ENCODE measurements at regions not wholly inside any gene's neighbourhood (a gene's known extent, or its start where the extent isn't known, plus 50 kb on each side); places are given as distances from the start of the nearest gene placed in this dataset.

DNA sequence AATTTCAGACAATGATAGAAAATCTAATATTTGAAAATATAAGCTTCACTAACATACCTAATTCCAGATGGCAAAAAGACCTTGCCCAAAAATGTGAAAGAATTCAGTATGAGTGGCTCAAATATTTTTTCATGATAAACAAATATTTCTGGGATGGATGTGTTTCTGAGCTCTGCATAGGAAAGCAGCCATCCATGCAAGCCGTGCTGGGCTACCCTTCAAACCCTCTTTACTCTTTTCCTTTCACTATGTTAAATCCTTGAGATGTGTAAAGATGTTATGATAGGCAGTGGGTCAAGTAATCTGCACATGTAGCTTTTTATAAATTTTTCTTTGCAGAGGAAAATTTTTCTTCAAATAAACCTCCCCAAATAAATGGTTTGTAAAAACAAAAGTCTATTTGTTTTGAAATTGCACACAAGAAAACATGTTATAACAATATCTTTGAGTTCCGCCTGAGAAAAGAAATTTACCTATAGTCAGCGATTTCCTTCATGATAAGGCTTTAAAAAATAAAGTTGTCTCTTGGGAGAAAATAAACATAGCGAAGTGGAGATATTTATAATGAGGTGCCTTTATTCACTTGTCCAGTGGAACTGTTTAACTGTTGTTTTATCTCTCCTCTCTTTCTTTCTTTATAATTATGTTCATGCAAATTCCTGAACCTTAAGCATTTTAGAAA is 154.3 kb upstream of the PITX1 start:
- POLR2A ChIA-PET = no interaction called here
- CTCF ChIA-PET = interaction anchor here (1.1 to 1.5 kb wide), 5 partner anchors 9 to 145 kb away, joined by 3 to 5 read pairs (median 3); no protein-coding TSS in a partner anchor
- TF ChIP-seq MAFK (IDR thresholded peaks at IDR 0.05; ENCODE audit: partially characterized antibody) (peak; percentile 93), NFE2L2 (conservative IDR thresholded peaks at IDR 0.05; ENCODE audit: low read length) (no peak)
- 80% methylated on average over 4 of the region's 4 CpGs for WGBS (ENCODE audit: missing lambda C conversion rate)
- peaks cover 5% of the 10 kb centered on the region; the same call in 2 of the 3 replicates for H3K4me1 ChIP-seq
- ATAC-seq = no peak
- FAIRE-seq = no peak
- no peaks in the 10 kb centered on the region for H3K9me3 ChIP-seq
- no peak overlapping the region for H3K4me3 ChIP-seq
- no peak overlapping the region for H3K27ac ChIP-seq
- no peak overlapping the region for H3K4me2 ChIP-seq
- DNase-seq (ENCODE audit: low read depth in 1 of 2, low spot score in 1 of 2) = no peak

DNA sequence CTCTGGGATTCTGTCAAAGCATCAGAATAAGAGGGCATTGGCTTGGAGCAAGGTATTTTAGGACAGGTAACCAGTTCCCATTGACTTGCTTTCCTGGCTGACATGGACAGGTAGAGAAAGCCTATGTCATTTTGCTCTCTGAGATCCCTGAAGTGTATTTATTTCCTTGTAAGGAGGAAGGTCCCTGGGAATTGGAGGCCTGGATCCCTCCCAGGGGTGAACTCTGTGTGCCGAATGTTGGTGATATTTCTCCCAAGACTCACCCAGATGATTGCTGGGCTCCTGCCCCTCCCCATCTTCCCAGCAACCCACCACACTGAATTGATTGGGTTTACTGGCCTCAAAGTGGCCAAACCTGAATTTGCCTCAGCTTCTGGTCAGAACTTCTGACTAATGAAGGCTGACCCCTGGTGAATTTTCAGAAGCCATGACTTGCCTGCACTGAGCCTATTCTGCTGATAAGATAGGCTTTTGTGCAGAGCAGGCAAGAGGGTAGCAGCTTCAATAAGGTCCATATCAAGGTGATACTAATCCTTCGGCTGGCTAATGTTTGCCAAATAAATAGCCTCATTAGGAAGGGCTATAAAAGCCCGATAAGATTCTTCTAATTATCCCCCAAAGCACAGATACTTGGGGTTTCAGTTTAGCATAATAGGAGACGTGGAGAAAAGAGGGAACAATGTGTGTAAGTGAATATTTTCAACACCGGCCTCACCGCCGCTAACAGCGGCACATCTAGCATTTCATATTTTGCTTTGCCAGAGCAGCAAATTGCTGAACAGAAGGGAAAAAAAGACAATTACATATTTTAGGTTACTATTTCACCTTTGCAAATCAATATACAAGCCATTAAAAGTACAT is 152.9 kb upstream of the PITX1 start:
- peak overlapping the region in 1 of 2 experiments; percentile 29; a peak in 1 of 6 replicates for H3K27ac ChIP-seq
- no peak for ATAC-seq

DNA sequence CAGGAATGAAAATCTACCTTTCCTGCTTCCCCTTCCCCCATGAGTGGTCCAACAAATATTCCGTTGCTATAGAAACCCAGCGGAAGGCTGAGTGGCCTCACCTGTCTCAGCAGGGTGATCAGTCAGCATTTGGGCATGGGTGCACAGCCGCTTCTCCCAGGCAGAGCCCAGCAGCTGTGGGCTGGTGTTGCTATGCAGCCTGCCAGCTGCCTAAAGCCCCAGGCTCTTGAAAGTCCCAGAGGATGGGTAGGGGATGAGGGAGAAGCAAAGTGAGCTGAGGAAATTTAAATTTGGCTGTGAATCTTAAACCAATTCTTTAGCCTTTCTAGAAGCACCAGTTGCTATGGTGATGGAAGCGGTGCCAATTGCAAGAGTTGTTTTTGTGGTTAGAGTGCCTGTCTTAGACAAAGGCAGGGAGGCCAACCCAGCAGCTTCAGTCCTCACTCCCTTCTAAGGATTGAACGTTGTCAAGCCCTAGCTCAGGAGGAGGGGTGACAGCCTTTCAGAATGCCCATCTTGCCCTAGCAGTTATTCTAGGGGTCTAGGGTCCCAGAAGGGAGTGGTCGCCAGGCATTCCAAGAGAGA is 151.5 kb upstream of the PITX1 start:
- FAIRE-seq (no peak), ATAC-seq (no peak)
- WGBS (ENCODE audit: missing lambda C conversion rate) = 87% methylated on average over 6 of the region's 6 CpGs

More for the DNA sequence above, 152.9 kb upstream of the PITX1 start:
- FAIRE-seq (no peak), DNase-seq (ENCODE audit: low read depth in 1 of 2, low spot score in 1 of 2) (peak in 1 of 2 experiments; percentile 25)
- no peak overlapping the region for H3K4me3 ChIP-seq
- H3K4me1 ChIP-seq = peaks cover 4% of the 10 kb centered on the region; the same call in 1 of the 3 replicates
- WGBS (ENCODE audit: missing lambda C conversion rate) = 84% methylated on average over 8 of the region's 8 CpGs
- no peaks in the 10 kb centered on the region for H3K9me3 ChIP-seq
- ChIA-PET CTCF (interaction anchor here (0.9 to 2.9 kb wide), 8 partner anchors 8 to 277 kb away, joined by 3 to 11 read pairs (median 3); no protein-coding TSS in a partner anchor), POLR2A (no interaction called here)
- TF ChIP-seq RAD21 (conservative IDR thresholded peaks at IDR 0.05 in 1 of 2, IDR thresholded peaks at IDR 0.05 in 1 of 2) = peak in 1 of 2 experiments; percentile 48; a peak in 3 of 5 replicates
- TF ChIP-seq TP53 (CRISPR knock-in tag; IDR thresholded peaks at IDR 0.05) = no peak
- peak; percentile 32; the same call in 1 of the 3 replicates for TF ChIP-seq SMC3 (IDR thresholded peaks at IDR 0.05)
- H3K4me2 ChIP-seq = no peak overlapping the region

DNA sequence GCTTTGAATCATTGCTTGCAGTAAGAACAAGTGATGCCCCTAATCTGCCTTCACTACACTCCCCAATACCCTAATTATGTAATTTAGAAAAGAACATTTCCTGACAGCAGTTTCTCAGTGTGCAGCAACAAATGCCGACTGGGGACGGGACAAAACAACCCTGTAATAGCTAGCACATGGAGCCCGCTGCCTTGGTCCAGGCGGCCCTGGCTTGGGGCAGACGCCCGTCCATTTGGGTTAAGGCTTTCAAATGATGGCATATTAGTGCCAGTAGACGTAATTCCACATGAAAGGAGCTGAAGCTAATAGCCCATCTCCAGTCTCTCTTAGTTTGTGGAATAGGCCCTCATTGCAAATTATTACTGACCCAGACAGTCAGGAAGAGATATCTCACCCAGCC is 150.6 kb upstream of the PITX1 start:
- H3K4me3 ChIP-seq = no peak overlapping the region
- H3K4me2 ChIP-seq = no peak overlapping the region
- no peak overlapping the region for H3K27ac ChIP-seq
- no peaks in the 10 kb centered on the region for H3K4me1 ChIP-seq
- ChIA-PET CTCF (interaction anchor here (1.2 kb wide), 1 partner anchor 280 kb away, joined by 4 read pairs; the partner anchor contains the start of gene PCBD2), POLR2A (no interaction called here)
- no peak for DNase-seq (ENCODE audit: low read depth in 1 of 2, low spot score in 1 of 2)
- no peak for FAIRE-seq
- H3K9me3 ChIP-seq = no peaks in the 10 kb centered on the region
- no peak for ATAC-seq
- TF ChIP-seq NPAS2 (CRISPR knock-in tag; IDR thresholded peaks at IDR 0.05; ENCODE audit: borderline replicate concordance) (no peak), EHF (CRISPR knock-in tag; IDR thresholded peaks at IDR 0.05) (no peak), MAFK (IDR thresholded peaks at IDR 0.05; ENCODE audit: partially characterized antibody) (no peak), POLR2A (IDR thresholded peaks at IDR 0.05; ENCODE audit: low read length) (no peak), TFCP2L1 (CRISPR knock-in tag; IDR thresholded peaks at IDR 0.05) (no peak), CBX8 (IDR thresholded peaks at IDR 0.05) (no peak)
- TF ChIP-seq, protein P1, sequence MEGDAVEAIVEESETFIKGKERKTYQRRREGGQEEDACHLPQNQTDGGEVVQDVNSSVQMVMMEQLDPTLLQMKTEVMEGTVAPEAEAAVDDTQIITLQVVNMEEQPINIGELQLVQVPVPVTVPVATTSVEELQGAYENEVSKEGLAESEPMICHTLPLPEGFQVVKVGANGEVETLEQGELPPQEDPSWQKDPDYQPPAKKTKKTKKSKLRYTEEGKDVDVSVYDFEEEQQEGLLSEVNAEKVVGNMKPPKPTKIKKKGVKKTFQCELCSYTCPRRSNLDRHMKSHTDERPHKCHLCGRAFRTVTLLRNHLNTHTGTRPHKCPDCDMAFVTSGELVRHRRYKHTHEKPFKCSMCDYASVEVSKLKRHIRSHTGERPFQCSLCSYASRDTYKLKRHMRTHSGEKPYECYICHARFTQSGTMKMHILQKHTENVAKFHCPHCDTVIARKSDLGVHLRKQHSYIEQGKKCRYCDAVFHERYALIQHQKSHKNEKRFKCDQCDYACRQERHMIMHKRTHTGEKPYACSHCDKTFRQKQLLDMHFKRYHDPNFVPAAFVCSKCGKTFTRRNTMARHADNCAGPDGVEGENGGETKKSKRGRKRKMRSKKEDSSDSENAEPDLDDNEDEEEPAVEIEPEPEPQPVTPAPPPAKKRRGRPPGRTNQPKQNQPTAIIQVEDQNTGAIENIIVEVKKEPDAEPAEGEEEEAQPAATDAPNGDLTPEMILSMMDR (IDR thresholded peaks at IDR 0.05) = no peak
- TF ChIP-seq, protein P2, sequence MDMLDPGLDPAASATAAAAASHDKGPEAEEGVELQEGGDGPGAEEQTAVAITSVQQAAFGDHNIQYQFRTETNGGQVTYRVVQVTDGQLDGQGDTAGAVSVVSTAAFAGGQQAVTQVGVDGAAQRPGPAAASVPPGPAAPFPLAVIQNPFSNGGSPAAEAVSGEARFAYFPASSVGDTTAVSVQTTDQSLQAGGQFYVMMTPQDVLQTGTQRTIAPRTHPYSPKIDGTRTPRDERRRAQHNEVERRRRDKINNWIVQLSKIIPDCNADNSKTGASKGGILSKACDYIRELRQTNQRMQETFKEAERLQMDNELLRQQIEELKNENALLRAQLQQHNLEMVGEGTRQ (IDR thresholded peaks at IDR 0.05) = no peak
- 87% methylated on average over 7 of the region's 7 CpGs for WGBS (ENCODE audit: missing lambda C conversion rate)

More for the DNA sequence above, 151.5 kb upstream of the PITX1 start:
- H3K9me3 ChIP-seq = no peaks in the 10 kb centered on the region
- CTCF ChIA-PET = interaction anchor here (0.9 to 2.9 kb wide), 4 partner anchors 126 to 281 kb away, joined by 3 to 11 read pairs (median 4); partner anchors contain the start of gene PCBD2
- no peak overlapping the region for H3K4me2 ChIP-seq
- TF ChIP-seq EHF (CRISPR knock-in tag; IDR thresholded peaks at IDR 0.05) = no peak
- TF ChIP-seq HOXA7 (CRISPR knock-in tag; IDR thresholded peaks at IDR 0.05) = no peak
- no peak for TF ChIP-seq RCOR1 (IDR thresholded peaks at IDR 0.05; ENCODE audit: low read depth, low read length)
- TF ChIP-seq, protein P3, sequence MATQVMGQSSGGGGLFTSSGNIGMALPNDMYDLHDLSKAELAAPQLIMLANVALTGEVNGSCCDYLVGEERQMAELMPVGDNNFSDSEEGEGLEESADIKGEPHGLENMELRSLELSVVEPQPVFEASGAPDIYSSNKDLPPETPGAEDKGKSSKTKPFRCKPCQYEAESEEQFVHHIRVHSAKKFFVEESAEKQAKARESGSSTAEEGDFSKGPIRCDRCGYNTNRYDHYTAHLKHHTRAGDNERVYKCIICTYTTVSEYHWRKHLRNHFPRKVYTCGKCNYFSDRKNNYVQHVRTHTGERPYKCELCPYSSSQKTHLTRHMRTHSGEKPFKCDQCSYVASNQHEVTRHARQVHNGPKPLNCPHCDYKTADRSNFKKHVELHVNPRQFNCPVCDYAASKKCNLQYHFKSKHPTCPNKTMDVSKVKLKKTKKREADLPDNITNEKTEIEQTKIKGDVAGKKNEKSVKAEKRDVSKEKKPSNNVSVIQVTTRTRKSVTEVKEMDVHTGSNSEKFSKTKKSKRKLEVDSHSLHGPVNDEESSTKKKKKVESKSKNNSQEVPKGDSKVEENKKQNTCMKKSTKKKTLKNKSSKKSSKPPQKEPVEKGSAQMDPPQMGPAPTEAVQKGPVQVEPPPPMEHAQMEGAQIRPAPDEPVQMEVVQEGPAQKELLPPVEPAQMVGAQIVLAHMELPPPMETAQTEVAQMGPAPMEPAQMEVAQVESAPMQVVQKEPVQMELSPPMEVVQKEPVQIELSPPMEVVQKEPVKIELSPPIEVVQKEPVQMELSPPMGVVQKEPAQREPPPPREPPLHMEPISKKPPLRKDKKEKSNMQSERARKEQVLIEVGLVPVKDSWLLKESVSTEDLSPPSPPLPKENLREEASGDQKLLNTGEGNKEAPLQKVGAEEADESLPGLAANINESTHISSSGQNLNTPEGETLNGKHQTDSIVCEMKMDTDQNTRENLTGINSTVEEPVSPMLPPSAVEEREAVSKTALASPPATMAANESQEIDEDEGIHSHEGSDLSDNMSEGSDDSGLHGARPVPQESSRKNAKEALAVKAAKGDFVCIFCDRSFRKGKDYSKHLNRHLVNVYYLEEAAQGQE (IDR thresholded peaks at IDR 0.05) = no peak
- no peak for TF ChIP-seq SMC3 (IDR thresholded peaks at IDR 0.05)
- POLR2A ChIA-PET = no interaction called here
- H3K27ac ChIP-seq = no peak overlapping the region
- DNase-seq (ENCODE audit: low read depth in 1 of 2, low spot score in 1 of 2) = no peak
- no peaks in the 10 kb centered on the region for H3K4me1 ChIP-seq
- H3K4me3 ChIP-seq = no peak overlapping the region

Data from A549 (cell line).